Psoas muscle (tissue), 7 donors: ENCODE measurements at regions not wholly inside any gene's neighbourhood (a gene's known extent, or its start where the extent isn't known, plus 50 kb on each side); places are given as distances from the start of the nearest gene placed in this dataset.

Experiments
- ATAC-seq, 4 donors: fragments of 200-7000 bp; cut with Tn5 transposase; one replicate each; pipeline ENCODE4 v1.9.1; 2020; ENCODE audit warnings: moderate library complexity in 3 of 4, mild to moderate bottlenecking in 2 of 4
- DNase-seq, 2 donors: peaks; one replicate each; pipeline ENCODE4 v3.0.0-alpha.2; 2020
- H3K27ac ChIP-seq: fragments of 200-600 bp; one replicate; pipeline ENCODE4 v1.8.0; 2022
- H3K27me3 ChIP-seq, 3 donors: fragments of 200-600 bp in 1 of 3; one replicate each; pipeline versions ENCODE4 v1.6.1 to v1.8.0; 2013 to 2022; ENCODE audit warnings: low read length in 2 of 3, mild to moderate bottlenecking in 2 of 3, moderate library complexity in 1 of 3; ENCODE audit not compliant: insufficient read depth in 3 of 3
- H3K36me3 ChIP-seq, 2 donors: fragments of 200-600 bp in 1 of 2; one replicate each; pipeline versions ENCODE4 v1.6.1 to v1.8.0; 2013 to 2022; ENCODE audit warnings: low read depth in 1 of 2, mild to moderate bottlenecking in 1 of 2, moderate library complexity in 1 of 2; ENCODE audit not compliant: insufficient read depth in 1 of 2
- H3K4me1 ChIP-seq: fragments of 200-600 bp; one replicate; pipeline ENCODE4 v1.8.0; 2022
- H3K4me3 ChIP-seq: fragments of 200-600 bp; one replicate; pipeline ENCODE4 v1.8.0; 2022; ENCODE audit warnings: mild to moderate bottlenecking
- H3K9me3 ChIP-seq: fragments of 200-600 bp; one replicate; pipeline ENCODE4 v1.8.0; 2022
- whole genome bisulfite sequencing, 3 donors: extraction: QIAGEN DNeasy Blood & Tissue Kit; methylation state at CpG; one replicate each; pipeline versions ENCODE4 v1.1.6 to v1.1.7; 2013; 5-methylcytosine and 5-hydroxymethylcytosine counted together
- intact Hi-C, 2 donors: fragments of 100-400 bp; cut with DNase I; formaldehyde crosslinking; loops; one replicate each; pipeline versions ENCODE4 v1.11.0 to v1.14.2; 2022
- TF ChIP-seq, protein P1 (sequence below): fragments of 200-600 bp; IDR thresholded peaks from one replicate; pipeline ENCODE4 v1.8.0; 2022; ENCODE audit warnings: antibody characterized with exemption
- donor health status: healthy with polysubstance abuse.
- donor health status: DM: no; HTN: no; CAD: no; lungs with moderate emphysema.
- donor health status: Bipolar disorder and iron deficiency.
- donor health status: healthy.
- donor health status: DM: yes; HTN: yes; CAD: no.
- donor health status: DM: no; HTN: no; CAD: no.
- donor health status: DM: yes; HTN: yes; CAD: no.

DNA sequence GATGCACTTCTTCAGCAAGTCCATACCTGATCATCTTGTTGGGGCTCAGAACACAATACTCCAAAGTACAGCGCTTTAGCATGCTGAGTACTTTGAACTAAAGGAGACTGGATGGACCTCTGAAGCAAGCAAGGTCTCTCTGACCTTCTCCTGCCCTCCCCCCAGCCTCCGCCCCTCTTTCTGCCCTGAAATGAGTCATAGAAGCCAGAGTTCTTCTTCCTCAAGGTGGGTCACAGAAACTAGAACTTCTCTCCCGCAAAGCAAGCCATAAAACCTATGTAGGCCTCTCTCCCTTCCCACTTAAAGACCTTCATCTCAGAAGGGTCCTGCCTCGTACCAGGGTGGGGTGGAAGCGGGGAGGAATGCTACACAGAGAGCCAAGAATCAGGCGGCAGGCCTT, 230.5 kb upstream of the PROK2 start:
- Histone ChIP-seq H3K36me3 (no peaks in the 10 kb centered on the region), H3K27ac (no peak overlapping the region), H3K27me3 (no peaks in the 10 kb centered on the region), H3K4me3 (no peak overlapping the region), H3K9me3 (no peaks in the 10 kb centered on the region), H3K4me1 (no peaks in the 10 kb centered on the region)
- WGBS, 3 donors = 96 to 98% (median 97%) methylated on average over 6 of the region's 6 CpGs
- intact Hi-C loops = no loop called here
- ATAC-seq (no peak), DNase-seq (no peak)
- TF ChIP-seq, protein P1, sequence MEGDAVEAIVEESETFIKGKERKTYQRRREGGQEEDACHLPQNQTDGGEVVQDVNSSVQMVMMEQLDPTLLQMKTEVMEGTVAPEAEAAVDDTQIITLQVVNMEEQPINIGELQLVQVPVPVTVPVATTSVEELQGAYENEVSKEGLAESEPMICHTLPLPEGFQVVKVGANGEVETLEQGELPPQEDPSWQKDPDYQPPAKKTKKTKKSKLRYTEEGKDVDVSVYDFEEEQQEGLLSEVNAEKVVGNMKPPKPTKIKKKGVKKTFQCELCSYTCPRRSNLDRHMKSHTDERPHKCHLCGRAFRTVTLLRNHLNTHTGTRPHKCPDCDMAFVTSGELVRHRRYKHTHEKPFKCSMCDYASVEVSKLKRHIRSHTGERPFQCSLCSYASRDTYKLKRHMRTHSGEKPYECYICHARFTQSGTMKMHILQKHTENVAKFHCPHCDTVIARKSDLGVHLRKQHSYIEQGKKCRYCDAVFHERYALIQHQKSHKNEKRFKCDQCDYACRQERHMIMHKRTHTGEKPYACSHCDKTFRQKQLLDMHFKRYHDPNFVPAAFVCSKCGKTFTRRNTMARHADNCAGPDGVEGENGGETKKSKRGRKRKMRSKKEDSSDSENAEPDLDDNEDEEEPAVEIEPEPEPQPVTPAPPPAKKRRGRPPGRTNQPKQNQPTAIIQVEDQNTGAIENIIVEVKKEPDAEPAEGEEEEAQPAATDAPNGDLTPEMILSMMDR = no peak

DNA sequence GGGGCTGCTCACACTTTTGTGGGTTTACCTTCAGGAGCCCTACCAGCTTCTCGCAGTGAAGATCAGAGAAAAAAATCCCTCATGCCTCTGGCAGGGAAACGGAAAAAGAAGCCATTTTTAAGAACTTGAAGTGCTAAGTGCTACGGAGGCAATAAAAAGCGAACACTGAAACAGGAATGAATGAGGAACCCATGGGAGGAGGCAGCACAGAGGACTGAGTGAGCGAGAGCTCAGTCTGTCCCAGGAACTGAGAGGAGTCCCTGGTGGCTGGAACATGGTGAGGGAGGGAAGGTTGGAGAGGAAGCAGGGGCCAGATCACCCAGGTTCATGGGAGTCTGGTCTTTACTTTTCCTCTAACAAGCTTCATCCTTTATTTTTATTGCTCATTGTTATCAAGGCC, 228.1 kb upstream of the PROK2 start:
- DNase-seq (no peak), ATAC-seq (no peak)
- Histone ChIP-seq H3K4me3 (no peak overlapping the region), H3K27me3 (peaks cover 0 to 4% (median 0%) of the 10 kb centered on the region in 3 donors), H3K36me3 (no peaks in the 10 kb centered on the region), H3K4me1 (no peaks in the 10 kb centered on the region), H3K9me3 (no peaks in the 10 kb centered on the region), H3K27ac (no peak overlapping the region)
- WGBS, 3 donors = 82 to 90% (median 87%) methylated on average over 5 of the region's 5 CpGs
- TF ChIP-seq, protein P1 = no peak
- intact Hi-C loops = no loop called here

DNA sequence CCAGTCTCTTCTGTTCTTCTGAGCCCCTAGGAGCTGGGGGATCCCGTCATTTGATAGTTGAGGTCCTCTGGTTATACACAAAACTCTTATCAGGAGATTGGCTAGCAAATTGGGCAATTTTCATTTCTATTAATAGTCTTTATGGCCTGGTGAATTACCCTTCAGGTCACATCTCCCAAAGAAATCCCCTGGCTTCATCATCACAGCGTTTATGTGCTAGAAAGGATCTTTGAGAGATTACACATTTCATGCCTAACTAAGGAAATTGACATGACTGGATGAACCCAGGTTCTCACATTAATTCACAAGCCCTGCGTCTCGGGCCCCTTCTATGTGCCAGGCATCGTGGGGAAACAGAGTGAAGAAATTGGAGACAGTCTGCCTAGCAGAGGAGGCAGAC, 227.4 kb upstream of the PROK2 start:
- intact Hi-C loops = no loop called here
- Histone ChIP-seq H3K4me3 (no peak overlapping the region), H3K27me3 (peaks cover 0 to 4% (median 0%) of the 10 kb centered on the region in 3 donors), H3K9me3 (no peaks in the 10 kb centered on the region), H3K4me1 (no peaks in the 10 kb centered on the region), H3K27ac (no peak overlapping the region), H3K36me3 (no peaks in the 10 kb centered on the region)
- TF ChIP-seq, protein P1 = no peak
- no peak for DNase-seq
- no peak for ATAC-seq
- 76 to 84% (median 81%) methylated on average over 5 of the region's 5 CpGs for WGBS, 3 donors

DNA sequence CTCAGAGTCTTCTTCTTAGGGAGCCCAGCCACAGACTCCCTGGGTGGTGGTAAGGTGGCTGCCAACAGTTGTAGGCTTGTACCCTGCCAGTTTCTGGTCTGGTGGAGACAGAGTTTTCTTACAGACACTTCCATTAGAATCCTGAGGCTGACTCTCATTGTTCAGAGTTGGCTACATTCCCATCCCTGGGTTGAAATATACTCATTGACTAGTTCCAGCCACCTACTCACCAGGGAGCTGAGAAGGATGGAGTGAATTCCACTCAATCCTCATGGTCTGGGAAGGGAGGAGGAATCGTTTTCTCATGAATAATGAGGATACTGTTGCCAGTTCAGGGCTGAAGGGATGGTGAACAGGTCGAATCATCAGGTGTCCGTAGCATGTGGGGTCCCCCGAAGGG, 226.5 kb upstream of the PROK2 start:
- TF ChIP-seq, protein P1 = no peak
- WGBS, 3 donors = 80 to 82% (median 81%) methylated on average over 4 of the region's 4 CpGs
- no peak overlapping the region for H3K4me3 ChIP-seq
- H3K36me3 ChIP-seq = no peaks in the 10 kb centered on the region
- H3K27ac ChIP-seq = no peak overlapping the region
- DNase-seq = no peak
- H3K27me3 ChIP-seq = peaks cover 0 to 4% (median 0%) of the 10 kb centered on the region in 3 donors
- intact Hi-C loops = no loop called here
- no peak for ATAC-seq
- H3K4me1 ChIP-seq = no peaks in the 10 kb centered on the region
- H3K9me3 ChIP-seq = no peaks in the 10 kb centered on the region

DNA sequence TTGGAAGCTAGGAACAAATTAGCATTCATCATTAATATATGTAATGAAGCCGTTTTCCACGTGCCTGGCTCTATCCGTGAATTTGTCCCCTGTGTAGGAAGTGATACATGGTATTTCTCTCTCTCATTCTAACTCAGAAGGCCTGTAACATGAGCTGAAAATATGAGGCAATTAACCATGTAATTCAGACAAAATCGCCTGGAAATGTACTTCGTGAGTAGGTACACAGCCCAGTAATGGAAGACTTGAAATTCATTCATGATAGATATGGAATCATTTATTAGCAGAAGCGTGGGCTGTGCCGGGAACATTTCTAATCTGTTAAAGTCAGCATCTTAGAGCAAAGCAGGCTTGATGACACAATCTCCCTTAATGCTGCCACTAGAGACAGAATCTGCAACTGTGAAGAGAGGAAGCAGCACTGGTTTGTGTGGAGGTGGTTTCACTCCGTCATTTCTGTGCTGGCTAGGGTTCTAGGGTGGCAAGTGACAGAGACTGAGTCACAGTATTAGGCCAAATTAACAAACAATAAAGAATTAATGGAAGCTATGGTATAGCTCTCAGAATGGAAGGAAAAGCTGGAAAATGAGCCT, 225.0 kb upstream of the PROK2 start:
- no peaks in the 10 kb centered on the region for H3K36me3 ChIP-seq
- intact Hi-C loops = no loop called here
- H3K9me3 ChIP-seq = no peaks in the 10 kb centered on the region
- WGBS, 3 donors = 45 to 65% (median 54%) methylated on average over 8 of the region's 8 CpGs
- H3K27me3 ChIP-seq = peaks cover 0 to 4% (median 0%) of the 10 kb centered on the region in 3 donors
- H3K27ac ChIP-seq = no peak overlapping the region
- H3K4me1 ChIP-seq = no peaks in the 10 kb centered on the region
- no peak overlapping the region for H3K4me3 ChIP-seq
- DNase-seq (no peak), ATAC-seq (no peak)
- TF ChIP-seq, protein P1 = no peak
